GM21381 (cell line): ENCODE measurements at regions not wholly inside any gene's neighbourhood (a gene's known extent, or its start where the extent isn't known, plus 50 kb on each side); places are given as distances from the start of the nearest gene placed in this dataset.
"Not testable (repeated sequence)": the region's sequence is repeated elsewhere in the genome, so short reads cannot be mapped to it uniquely, and the experiment has no call there.

Source experiments
- ATAC-seq: cut with Tn5 transposase; IDR thresholded peaks from one replicate; pipeline ENCODE4 v1.9.1; 2021; ENCODE audit warnings: mild to moderate bottlenecking, moderate library complexity; ENCODE audit not compliant: unreplicated experiment

GRCh38 chr9:120338340-120338739 is 241.6 kb downstream of the CDK5RAP2 start:
- no peak for ATAC-seq

- no peak for ATAC-seq
Measured at GRCh38 chr9:120337131-120337530, 242.8 kb downstream of the CDK5RAP2 start.

- no peak for ATAC-seq
Measured at GRCh38 chr9:120336753-120337090, 243.2 kb downstream of the CDK5RAP2 start.

- ATAC-seq = no peak
Measured at GRCh38 chr9:120336021-120336752, 243.8 kb downstream of the CDK5RAP2 start.

- no peak for ATAC-seq
Measured at GRCh38 chr9:120331913-120332312, 248.1 kb downstream of the CDK5RAP2 start.

- no peak for ATAC-seq
Measured at GRCh38 chr9:120330031-120330430, 249.9 kb downstream of the CDK5RAP2 start.

- no peak for ATAC-seq
Measured at GRCh38 chr9:120327322-120327721, 252.6 kb downstream of the CDK5RAP2 start.

- no peak for ATAC-seq
Measured at GRCh38 chr9:120326049-120326693, 253.8 kb downstream of the CDK5RAP2 start.

GRCh38 chr9:120324996-120325642 is 254.8 kb downstream of the CDK5RAP2 start:
- ATAC-seq = no peak

- ATAC-seq = no peak
Measured at GRCh38 chr9:120324461-120324860, 255.5 kb downstream of the CDK5RAP2 start.

- no peak for ATAC-seq
Measured at GRCh38 chr9:120323125-120323524, 256.8 kb downstream of the CDK5RAP2 start.

GRCh38 chr9:120319452-120319851 is 260.5 kb downstream of the CDK5RAP2 start:
- no peak for ATAC-seq

GRCh38 chr9:120315154-120315553 is 264.8 kb downstream of the CDK5RAP2 start:
- ATAC-seq = no peak

- no peak for ATAC-seq
Measured at GRCh38 chr9:120312031-120312430, 267.9 kb downstream of the CDK5RAP2 start.

- ATAC-seq = no peak
Measured at GRCh38 chr9:120310035-120310434, 269.9 kb downstream of the CDK5RAP2 start.

GRCh38 chr9:120308495-120308894 is 271.5 kb downstream of the CDK5RAP2 start:
- ATAC-seq = no peak

- no peak for ATAC-seq
Measured at GRCh38 chr9:120307599-120307998, 272.4 kb downstream of the CDK5RAP2 start.

- no peak for ATAC-seq
Measured at GRCh38 chr9:120306561-120306960, 273.4 kb downstream of the CDK5RAP2 start.

GRCh38 chr9:120306088-120306487 is 273.9 kb downstream of the CDK5RAP2 start:
- ATAC-seq = no peak

- ATAC-seq = not testable (repeated sequence)
Measured at GRCh38 chr9:120304896-120305295, 275.1 kb downstream of the CDK5RAP2 start.

- ATAC-seq = no peak
Measured at GRCh38 chr9:120303519-120303918, 276.4 kb downstream of the CDK5RAP2 start.

- no peak for ATAC-seq
Measured at GRCh38 chr9:120299785-120300184, 280.2 kb downstream of the CDK5RAP2 start.
